ENCODE measurements at regions not wholly inside any gene's neighbourhood (a gene's known extent, or its start where the extent isn't known, plus 50 kb on each side); places are given as distances from the start of the nearest gene placed in this dataset.

DNA sequence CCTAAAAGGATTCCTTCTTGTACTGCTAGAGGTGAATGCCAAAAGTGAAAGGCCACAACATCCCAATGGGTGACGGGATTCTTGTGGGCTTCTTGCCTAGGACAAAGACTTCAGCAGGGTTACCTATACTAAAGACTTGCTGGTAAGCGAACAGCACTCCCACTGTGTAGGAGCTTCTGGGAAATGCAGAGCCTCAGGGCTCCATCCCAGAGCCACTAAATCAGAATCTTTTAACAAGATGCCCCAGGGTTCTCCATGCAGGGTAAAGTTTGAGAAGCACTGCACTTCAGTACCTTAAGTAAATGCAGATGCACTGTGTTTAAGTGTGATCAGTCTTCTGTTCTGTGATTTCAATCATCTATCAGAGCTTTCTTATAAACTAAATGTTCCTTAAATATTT lies 266.9 kb upstream of the KLF14 start:
- no peak for DNase-seq

DNA sequence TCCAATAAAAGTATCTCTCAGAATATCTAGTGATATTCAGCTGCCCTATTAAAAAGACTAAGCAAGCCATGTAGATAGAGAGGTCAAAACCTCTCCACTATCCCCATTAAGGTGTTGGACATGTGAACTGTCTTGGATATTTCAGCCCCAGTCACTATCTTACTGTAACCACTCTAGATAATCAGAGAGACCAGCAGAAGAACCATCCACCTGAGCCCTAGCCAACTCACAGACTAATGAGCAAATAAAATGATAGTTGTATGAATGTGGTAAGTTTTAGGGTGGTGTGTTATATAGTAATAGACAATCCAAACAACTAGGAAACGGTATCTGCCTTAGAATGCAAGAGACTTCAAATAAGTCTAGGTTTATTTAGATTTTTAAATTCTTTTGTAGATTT lies 268.6 kb upstream of the KLF14 start:
- no peak for DNase-seq

DNA sequence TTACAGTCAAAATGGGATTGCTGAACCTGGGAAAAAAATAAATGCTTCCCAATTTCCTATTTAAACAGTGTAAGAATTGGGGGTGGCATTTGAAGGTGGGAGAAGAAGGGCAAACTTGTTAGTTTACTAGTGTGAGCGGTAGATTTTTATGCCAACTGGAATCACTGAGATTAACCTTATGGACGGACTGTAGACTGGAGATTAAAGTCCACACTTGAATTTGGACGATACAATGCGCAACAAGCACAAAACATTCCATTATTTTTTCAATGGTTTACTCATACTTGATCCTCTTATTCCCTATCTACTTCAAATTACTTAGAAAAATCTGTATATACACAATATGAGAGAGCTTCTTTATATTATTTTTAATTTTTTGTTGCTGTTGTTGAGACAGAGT lies 269.6 kb upstream of the KLF14 start:
- DNase-seq = no peak

DNA sequence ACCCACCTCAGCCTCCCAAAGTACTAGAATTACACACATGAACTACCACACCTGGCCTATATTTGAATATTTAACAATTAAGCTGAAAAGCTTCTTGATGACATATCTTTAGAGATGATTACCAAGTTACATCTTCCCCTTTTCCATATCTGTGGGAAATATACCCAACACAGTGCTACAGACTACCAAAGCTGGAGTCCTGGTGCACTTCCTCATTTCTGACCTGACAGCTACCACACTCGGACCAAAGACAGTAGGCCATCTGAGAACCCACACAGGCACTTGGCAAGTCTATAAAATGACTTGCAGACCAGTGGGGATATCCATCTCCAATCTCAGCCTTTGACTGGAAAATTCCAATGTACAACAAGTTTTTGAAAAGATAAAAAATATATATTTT lies 270.4 kb upstream of the KLF14 start:
- peak; percentile 20 for DNase-seq

DNA sequence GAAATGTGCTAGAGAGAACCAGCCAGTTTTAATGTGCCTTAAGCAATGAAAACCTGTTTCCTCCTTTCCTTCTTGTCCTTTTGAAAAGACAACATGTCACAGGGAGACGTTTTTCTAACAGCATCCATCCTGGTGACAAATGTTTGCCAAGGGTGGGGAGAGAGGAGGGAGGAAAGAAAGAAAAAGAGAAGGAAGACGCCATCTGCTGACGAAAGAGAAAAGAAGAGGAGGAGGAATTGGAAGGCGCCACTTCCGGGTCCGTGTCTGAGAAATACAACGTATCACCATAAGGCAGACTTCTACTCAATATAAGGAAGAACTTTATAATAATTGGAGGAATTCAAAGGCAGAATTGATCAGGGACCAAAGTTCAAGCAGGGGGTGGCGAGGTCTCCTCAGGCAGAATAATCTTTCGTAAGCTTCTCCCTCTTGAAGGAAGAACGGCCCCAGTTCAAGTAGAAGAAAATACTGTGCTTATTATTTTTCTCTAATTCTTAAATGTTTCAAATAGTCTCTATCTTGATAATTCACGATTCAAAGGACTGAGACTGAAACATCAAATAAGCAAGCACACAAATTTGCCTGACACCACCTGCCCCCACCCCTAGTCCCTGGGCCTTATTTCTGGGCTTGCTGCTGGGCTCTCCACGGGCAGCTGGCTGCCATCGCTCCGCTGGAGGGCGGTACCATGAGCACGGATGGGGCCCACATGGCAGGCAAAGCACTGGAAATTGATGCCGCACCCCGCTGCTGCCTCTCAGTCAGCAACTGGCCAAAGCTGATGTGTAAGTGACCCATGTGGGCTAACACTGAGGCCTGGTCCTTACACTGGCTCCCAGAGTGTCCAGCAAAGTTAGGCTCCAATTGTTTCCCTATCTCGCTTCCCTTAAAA lies 273.7 kb upstream of the KLF14 start:
- peak; percentile 22 for DNase-seq

DNA sequence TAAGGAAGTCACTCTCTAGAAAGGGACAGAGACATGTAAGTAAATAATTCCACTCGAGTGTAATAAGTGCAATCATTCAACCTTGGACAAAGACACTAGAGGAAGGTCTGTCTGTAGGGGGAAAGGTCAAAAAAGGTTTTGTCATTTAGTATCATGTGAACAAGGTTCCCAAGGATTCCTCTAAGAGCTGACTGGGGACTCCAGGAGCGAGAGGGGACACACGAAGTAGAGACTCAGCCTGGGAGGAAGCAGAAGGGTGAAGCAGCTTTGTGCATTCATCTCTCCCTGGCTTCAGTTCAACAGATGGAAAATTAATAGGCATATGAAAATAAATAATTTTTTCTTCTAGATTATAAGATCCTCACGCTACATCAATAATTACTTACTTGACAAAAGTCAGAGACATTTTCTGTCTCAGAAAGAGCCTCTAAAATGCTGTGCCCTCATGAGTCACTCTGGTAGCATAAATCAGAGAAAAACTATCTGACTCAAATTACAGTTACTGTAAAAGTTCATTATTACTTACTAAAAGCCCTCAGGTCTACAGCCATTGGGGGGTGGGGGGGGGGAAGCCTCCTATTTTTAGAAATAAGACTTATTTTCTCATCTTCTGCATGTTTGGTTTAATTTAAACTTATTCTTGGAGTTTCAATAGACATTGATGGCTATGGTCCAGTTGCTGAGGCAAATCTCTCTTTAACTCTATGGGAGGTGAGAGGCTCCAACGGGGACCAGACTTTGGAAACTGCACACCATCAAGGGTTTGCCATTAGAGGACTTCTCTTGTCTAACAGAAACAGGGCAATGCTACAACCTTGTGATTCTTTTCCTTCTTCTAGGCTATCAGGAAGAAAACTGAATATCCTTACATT lies 275.1 kb upstream of the KLF14 start:
- no peak for DNase-seq

DNA sequence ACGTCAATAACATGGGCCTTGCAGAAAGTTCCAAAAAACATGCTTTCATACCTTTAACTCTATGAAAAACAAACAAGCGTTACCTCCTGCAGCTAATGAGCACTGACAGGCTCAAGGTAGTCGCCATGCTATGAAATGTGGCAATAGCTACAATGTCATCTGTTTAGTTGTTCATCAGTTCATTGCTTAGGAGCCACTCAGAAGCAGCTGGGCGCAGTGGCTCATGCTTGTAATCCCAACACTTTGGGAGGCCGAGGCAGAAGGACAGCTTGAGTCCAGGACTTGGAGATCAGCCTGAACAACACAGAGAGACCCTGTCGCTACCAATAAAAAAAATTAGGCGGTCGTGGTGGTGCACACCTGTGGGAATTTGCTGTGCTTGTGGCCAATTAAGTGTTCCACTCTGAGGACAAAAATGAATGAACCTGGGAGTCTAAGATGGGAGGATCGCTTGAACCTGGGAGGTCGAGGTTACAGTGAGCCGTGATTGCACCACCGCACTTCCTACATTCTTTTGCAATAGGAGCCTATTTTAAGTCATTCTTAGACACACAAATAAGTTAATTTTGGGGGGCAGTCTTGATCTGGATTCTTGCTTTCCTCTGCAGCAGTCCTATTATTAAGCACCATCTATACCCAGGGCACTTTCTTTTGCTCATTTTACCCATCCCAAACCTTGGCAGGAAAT lies 276.2 kb upstream of the KLF14 start:
- DNase-seq = no peak

DNA sequence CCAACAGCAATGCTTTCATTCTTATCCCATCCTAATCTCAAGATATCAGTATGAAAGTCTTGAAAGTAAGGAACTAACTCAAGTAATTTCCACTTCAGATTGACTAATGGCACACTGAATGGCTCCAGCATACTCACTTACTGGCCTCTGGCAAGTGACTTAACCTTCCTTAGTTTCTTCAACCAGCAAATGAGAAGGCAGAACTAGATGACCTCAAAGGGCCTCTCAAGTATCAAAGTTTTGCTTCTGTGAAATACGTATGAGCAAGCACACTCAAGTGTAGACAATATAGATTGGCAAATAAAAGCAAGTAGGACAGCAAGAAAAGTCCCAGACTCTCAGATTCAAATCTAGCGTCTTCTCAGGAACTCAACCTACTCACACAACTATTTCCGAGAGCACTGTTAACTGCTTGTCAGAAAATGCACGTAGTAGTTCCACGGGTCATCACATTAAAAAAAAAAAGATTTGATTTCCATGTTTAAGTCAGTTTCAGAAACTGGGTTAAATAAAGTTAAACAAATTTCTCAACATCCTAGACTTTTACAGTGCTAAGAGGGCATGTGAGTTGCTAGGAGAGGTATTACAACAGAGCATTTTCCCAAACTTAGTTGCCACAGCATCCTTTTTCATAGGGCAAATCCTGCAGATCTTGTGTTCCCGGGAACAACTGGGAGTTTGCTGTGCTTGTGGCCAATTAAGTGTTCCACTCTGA lies 276.9 kb upstream of the KLF14 start:
- DNase-seq = no peak

DNA sequence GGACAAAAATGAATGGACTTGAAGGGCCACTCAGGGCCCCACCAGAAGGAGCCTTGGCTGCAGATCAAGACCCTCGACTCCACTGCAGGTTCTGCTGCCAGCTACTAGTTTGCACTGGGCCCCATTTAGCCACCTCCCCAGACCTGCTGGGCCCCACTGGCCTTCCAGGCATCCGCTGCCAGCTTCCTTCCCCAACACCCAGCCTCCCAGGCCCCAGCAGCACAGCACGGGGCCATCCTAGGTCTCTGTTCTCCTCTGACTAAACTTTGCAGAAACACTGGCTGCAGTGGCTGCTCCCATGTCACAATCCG lies 277.4 kb upstream of the KLF14 start:
- no peak for DNase-seq

DNA sequence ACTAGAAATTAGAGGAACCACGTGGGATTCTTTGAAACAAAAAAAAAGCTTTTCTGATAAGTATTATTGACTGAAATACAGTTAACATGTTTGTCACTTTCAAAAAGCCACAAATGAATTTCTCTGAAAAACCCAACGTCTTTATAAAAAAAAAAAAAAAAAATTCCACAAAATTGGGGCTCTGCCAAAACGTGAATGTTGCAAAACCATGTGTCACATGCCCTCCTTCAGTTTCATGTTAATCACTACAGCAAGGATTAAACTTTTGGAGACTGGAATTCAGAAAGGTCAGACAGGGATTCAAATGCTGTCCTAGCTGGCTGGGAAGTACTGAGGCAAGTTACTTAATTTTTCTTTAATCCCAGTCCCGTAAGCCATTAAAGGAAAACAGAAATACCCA lies 278.0 kb upstream of the KLF14 start:
- no peak for DNase-seq

DNA sequence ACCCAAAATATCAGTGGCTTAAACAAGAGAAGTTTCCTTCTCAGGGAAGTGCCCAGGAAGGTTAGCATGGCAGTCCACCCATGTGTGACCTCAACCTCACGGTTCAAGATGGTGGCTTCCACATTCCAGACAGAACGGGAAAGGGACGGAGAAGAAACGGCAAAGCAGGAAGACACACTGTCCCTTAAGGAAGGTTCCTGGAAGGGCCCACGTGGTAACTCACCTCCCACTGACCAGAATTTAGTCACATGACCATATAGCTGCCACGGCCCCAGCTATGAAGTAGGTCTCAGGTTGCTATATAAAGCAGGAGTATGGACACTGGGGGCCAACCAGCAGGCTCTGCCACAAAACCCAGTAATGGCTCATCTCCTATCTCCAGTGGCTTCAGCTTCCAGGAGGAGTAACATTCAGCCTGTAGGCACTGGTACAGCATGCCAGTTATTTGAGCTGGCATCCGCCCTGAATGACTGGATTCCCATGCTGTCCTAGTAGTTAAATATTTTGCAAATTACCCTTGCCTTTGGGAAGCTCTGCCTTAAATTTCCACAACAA lies 278.5 kb upstream of the KLF14 start:
- DNase-seq = no peak

DNA sequence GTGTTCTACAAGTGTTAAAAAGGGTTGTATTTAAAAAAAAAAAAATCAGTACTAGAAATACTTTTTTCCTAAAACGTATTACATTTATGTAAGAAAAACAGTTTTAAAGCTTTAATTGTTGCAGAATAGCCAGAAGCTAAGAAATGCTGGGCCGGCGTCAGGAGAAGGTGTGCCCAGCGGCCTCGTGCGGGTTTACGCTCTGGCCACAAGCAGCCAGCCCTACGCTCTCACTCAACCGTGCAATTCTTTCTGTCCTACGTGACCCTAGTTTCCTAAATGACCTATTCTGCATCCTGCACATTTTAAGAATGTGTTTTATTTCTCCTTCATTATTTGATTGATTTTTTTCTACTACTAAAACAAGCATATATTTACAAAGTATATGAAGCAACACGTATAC lies 279.7 kb upstream of the KLF14 start:
- no peak for DNase-seq

DNA sequence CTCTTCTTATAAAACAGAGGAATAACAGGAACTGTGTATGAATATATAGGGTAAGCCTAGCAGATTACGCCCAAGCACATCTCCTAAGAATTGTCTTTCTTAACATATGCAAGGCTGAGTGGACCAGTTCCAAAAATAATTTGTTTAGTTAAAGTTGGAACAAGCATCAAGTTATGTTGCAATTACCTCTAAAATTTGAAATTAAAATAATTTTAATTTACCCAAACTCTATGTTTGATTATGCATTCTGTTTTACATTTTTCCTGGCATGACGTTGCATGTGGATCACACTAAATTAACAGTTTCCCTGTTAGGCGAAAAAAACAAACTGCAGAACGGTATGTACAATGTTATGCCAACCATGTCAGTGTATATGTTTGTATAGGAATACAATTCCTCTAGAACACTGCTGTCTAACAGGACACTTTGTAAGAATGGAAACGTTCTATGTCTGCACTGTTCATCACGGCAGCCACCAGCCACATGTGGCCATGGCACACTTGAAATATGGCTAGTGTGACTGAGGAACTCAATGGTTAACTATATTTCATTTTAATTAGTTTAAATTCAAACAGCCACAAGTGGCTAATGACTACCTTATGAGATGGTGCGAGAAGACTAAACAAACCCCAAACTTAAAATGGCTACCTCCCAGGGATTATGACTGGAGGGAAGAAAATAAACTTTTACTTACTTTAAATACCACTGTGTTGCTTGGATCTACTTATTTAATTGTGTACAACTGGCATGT lies 281.1 kb upstream of the KLF14 start:
- DNase-seq = no peak

DNA sequence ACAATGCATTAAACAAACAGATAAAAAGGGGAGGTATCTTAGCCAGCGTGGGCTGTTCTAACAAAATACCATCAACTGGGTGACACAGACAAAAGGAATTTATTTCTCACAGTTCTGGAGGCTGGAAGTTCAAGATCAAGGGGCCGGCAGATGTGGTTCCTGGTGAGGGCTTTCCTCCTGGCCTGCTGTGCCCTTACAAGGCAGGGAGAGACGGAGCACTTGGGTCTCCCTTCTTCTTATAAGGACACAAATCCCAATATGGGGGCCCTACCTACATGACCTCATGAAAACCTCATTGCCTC lies 281.6 kb upstream of the KLF14 start:
- no peak for DNase-seq

DNA sequence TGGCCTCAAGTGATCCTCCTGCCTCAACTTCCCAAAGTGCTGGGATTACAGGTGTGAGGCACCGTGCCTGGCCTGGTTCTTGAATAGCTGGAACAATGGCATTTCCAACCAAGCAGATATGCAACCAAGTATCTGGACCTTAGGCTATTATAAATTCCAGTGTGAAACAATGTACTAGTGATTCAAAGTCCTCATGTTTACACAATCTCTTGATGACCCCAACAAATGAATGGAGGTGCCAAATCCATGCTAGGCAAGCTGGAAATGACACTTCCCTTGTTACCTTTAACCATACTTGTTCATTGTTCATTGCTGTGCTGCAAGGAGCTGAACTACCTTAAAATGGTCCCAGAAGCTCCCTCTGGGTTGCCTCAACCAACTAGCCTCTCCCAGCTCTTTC lies 282.2 kb upstream of the KLF14 start:
- no peak for DNase-seq

DNA sequence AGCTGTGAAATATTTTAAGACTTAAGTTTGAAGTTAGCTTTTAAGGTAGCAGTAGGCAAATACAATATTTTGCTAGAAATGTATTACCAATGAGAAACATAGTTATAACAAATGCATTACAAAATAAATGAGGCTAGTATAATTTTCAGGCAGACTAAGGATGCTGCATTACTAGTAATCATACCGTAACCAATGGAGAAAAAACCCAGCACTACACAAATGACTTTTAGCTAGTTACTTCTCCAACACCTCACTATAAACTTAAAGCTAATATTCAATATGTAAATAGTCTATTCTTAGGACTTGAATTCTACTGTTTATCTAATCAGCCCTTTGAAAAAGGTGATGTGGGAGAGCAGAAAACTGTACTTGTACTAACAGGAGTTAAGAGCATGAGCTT lies 285.3 kb upstream of the KLF14 start:
- no peak for DNase-seq

DNA sequence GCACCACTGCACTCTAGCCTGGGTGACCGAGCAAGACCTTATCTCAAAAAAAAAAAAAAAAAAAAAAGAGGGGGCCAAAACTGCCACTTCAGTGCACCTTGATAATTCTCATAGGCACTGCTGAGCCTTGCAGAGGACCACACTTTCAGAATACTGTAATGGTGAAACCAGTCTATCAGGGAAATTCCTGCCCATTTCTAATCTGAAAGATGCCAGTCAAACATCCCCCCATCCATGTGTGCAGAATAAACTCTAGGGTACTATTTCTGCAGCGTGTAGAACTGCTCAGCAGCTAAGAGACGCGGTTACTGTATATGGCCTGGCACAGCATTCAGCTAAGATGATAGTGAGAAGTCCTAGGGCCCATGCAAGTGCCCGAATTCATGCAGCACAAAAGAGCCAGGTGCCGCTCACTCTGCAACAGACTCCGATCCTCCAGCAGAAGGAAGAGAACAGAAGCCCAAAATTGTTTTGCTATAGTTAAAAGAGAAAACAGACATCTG lies 286.8 kb upstream of the KLF14 start:
- DNase-seq = no peak

DNA sequence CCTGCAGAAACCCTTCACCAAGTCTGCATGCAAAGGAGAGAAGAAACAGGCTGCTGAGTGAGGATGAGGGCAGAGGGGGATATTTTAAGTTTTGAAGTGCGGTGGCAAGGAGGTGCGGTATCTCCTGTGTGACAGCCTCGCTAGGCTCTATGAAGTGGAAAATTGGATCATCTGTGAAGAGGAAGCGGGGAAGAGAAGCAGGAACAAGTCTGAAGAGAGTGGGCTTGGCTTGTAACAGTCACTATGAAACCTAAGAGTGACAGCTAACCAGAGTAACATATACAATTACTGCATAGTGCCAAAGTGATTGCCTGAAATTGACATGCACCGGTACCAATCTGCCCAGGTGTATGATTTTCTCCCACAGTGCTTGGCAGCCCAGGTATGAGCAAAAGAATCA lies 287.5 kb upstream of the KLF14 start:
- DNase-seq = no peak

DNA sequence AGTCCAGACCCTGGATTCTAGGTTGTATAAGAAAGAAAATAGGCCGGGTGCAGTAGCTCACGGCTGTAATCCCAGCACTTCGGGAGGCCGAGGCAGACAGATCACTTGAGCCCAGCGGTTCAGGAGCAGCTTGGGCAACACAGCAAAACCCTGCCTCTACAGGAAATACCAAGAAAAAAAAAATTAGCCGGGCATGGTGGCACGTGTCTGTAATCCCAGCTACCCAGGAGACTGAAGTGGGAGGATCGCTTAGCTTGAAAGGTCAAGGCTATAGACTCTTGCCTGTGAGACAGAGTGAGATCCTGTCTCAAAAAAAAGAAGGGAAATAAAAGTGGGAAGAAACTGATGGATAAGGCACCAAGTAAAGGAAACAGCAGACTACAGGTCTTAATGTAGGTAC lies 287.9 kb upstream of the KLF14 start:
- no peak for DNase-seq

DNA sequence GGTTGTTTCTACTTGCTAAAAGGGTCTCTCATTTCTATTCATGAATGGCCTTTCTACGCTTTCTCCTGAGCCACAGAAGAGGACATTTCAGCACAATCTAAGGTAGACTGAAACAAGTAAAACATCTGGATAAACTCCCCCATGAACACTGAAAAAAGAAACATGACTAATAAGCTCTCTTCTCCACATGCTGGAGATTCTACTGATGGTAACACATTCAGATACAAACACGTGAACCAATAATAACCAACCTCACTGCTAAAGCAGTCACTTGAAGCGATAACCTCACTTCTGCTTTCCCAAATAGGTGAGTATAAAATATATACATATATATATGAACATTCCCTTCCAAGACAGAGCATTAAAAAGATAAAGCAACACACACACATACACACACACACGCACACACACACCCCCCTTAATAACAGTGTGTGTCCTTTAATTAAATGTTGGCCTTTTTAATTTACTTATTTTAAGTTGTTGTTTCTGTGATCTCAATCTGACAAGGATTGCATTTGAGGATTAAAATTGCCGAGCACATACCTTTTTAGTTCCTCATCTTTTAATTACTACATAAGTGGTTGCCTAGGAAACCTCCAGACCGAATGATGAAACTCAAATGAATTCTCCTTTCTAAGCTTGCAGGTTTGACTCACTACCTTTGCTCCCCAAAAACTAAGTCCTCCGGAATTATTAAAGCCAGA lies 292.4 kb upstream of the KLF14 start:
- peak; percentile 42 for DNase-seq

DNA sequence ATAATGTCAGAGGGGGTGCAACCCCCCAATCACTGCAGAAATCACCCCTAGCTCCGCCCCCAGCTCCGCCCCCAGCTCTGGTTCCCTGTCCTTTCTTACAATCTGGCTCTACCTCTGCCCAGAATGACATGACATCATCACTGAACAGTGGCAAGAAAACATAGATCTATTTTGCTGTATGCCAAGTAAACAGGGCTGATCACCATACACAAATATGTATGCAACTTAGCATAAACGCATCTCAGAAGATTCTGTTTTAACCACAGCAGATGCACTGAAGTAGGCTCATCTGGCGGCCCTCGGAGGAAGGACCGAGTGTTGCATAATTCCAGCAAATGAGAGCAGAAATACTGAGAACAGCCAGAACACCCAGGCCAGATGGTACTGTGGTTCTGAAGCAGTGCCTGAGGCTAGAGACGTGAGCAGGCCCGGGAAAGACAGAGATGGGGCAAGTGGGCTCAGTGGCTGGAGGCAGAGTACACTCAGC lies 293.3 kb upstream of the KLF14 start:
- no peak for DNase-seq

Measured in RPMI8226 (cell line).